HepG2 (cell line): ENCODE measurements at regions not wholly inside any gene's neighbourhood (a gene's known extent, or its start where the extent isn't known, plus 50 kb on each side); places are given as distances from the start of the nearest gene placed in this dataset.
A peak's percentile ranks its signal among the peaks of the same experiment; 100 is the strongest.

Experiments
- ATAC-seq: fragments of 200-7000 bp; cut with Tn5 transposase; 3 replicates; pipeline ENCODE4 v1.9.1; 2020; ENCODE audit warnings: mild to moderate bottlenecking, moderate library complexity
- BruUV-seq: library from RNA; stranded (reverse); fragments of 400-500 nt; replicated peaks from 2 replicates; lab custom pipeline; 2021; lab: Mats Ljungman, UMichigan
- CTCF ChIA-PET: fragments of 300-600 bp; formaldehyde crosslinking; extraction: SDS; loops from one replicate; lab custom pipeline; 2021; ENCODE audit warnings: low total read pairs, inconsistent platforms, low intra/inter-chr PET ratio; lab: Yijun Ruan, JAX
- POLR2A ChIA-PET: fragments of 350-600 bp; sonication (Branson Sonifier 250); formaldehyde crosslinking; loops from one replicate; lab custom pipeline; 2020; ENCODE audit warnings: antibody characterized with exemption, inconsistent platforms; lab: Yijun Ruan, JAX
- DNase-seq: peaks from one replicate; pipeline ENCODE4 v3.0.0-alpha.2; 2015; ENCODE audit warnings: low spot score
- FAIRE-seq: peaks from 3 replicates; lab custom pipeline; 2011; peaks lifted over from hg19 to GRCh38; lab: Jason Lieb, UNC
- H2AFZ ChIP-seq: one replicate; pipeline ENCODE4 v1.6.1; 2011; ENCODE audit warnings: low read length, inconsistent platforms
- H3K27ac ChIP-seq: fragments of 300-600 bp; 3 replicates; pipeline ENCODE4 v1.8.0; 2011; ENCODE audit warnings: mixed run types, mild to moderate bottlenecking, mixed read lengths, low read length, inconsistent platforms; ENCODE audit not compliant: insufficient read depth; ENCODE audit errors: extremely low read length
- H3K27me3 ChIP-seq, 2 experiments: fragments of 200-600 bp in 1 of 2; 2 replicates in 1 of 2; 3 replicates in 1 of 2; pipeline versions ENCODE4 v1.6.0 to v1.8.0; 2011; ENCODE audit warnings: low read length in 2 of 2, mild to moderate bottlenecking in 2 of 2, moderate library complexity in 2 of 2, inconsistent platforms in 1 of 2; ENCODE audit not compliant: insufficient read depth in 2 of 2, control insufficient read depth in 1 of 2
- H3K36me3 ChIP-seq, 2 experiments: fragments of 200-600 bp in 1 of 2; replicated peaks in 1 of 2; 2 replicates in 1 of 2; 3 replicates in 1 of 2; pipeline versions ENCODE4 v1.5.1 to v1.8.0; 2011; ENCODE audit warnings: low read length in 2 of 2, inconsistent platforms in 1 of 2; ENCODE audit not compliant: insufficient read depth in 2 of 2, control insufficient read depth in 1 of 2
- H3K4me1 ChIP-seq: 2 replicates; pipeline ENCODE4 v1.5.1; 2012; ENCODE audit warnings: low read length, inconsistent platforms; ENCODE audit not compliant: insufficient read depth
- H3K4me2 ChIP-seq: 2 replicates; pipeline ENCODE4 v1.6.0; 2011; ENCODE audit warnings: low read depth, low read length, inconsistent platforms
- H3K4me3 ChIP-seq, 3 experiments: fragments of 200-600 bp in 1 of 3; sonication (generic), shearing (Covaris generic) in 1 of 3; replicated peaks in 1 of 3; 2 replicates each; pipeline ENCODE4 v1.5.1; 2011 to 2016; ENCODE audit warnings: low read length in 3 of 3, inconsistent platforms in 2 of 3, low read depth in 2 of 3, mild to moderate bottlenecking in 2 of 3, control low read depth in 1 of 3, mixed read lengths in 1 of 3; ENCODE audit not compliant: insufficient read depth in 1 of 3
- H3K79me2 ChIP-seq: one replicate; pipeline ENCODE4 v1.6.1; 2011; ENCODE audit warnings: low read length, inconsistent platforms; ENCODE audit not compliant: insufficient read depth
- H3K9ac ChIP-seq: 2 replicates; pipeline ENCODE4 v1.6.0; 2011; ENCODE audit warnings: mild to moderate bottlenecking, low read depth, low read length, inconsistent platforms; ENCODE audit not compliant: insufficient read depth
- H3K9me3 ChIP-seq: 2 replicates; pipeline ENCODE4 v1.5.1; 2012; ENCODE audit warnings: mild to moderate bottlenecking, low read length
- H4K20me1 ChIP-seq: 2 replicates; pipeline ENCODE4 v1.6.0; 2011; ENCODE audit warnings: inconsistent platforms, mild to moderate bottlenecking, low read length, moderate library complexity; ENCODE audit not compliant: insufficient read depth
- ATF7 ChIP-seq, 2 experiments: fragments of 450-650 bp in 1 of 2; sonication (generic) in 1 of 2; formaldehyde crosslinking in 1 of 2; IDR thresholded peaks; 2 replicates each; pipeline versions ENCODE4 v1.4.0 to v1.6.1; 2016 to 2020; ENCODE audit warnings: antibody characterized with exemption in 1 of 2, mild to moderate bottlenecking in 1 of 2, missing genetic modification reagents in 1 of 2
- ESRRA ChIP-seq: sonication (generic); formaldehyde crosslinking; IDR thresholded peaks from 2 replicates; pipeline ENCODE4 v1.5.1; 2020; ENCODE audit warnings: mild to moderate bottlenecking, low read depth, missing genetic modification reagents
- GTF3A ChIP-seq: sonication (generic); formaldehyde crosslinking; conservative IDR thresholded peaks from 2 replicates; pipeline ENCODE4 v1.4.0; 2020; ENCODE audit warnings: mild to moderate bottlenecking, missing genetic modification reagents
- IKZF1 ChIP-seq: fragments of 450-650 bp; IDR thresholded peaks from 2 replicates; pipeline ENCODE4 v1.7.1; 2016
- ISL2 ChIP-seq: sonication (generic); formaldehyde crosslinking; IDR thresholded peaks from 2 replicates; pipeline ENCODE4 v1.5.0; 2020; ENCODE audit warnings: missing genetic modification reagents
- KLF9 ChIP-seq: IDR thresholded peaks from 2 replicates; pipeline ENCODE4 v1.6.1; 2016; ENCODE audit warnings: low read depth
- MAFF ChIP-seq: IDR thresholded peaks from 2 replicates; pipeline ENCODE4 v1.6.1; 2011; ENCODE audit warnings: low read depth, low read length, improper control_type of control experiment
- MAFK ChIP-seq, 2 experiments: IDR thresholded peaks in 1 of 2; conservative IDR thresholded peaks in 1 of 2; 2 replicates each; pipeline ENCODE4 v1.6.1; 2011; ENCODE audit warnings: improper control_type of control experiment in 2 of 2, low read length in 2 of 2
- PHF5A ChIP-seq: IDR thresholded peaks from one replicate; pipeline ENCODE4 v1.6.1; 2018; ENCODE audit warnings: low read depth, missing genetic modification reagents; ENCODE audit not compliant: unreplicated experiment
- SMAD1 ChIP-seq: sonication (generic); formaldehyde crosslinking; IDR thresholded peaks from 2 replicates; pipeline ENCODE4 v1.4.0; 2020; ENCODE audit warnings: missing genetic modification reagents, low read depth, mild to moderate bottlenecking, borderline replicate concordance
- TBX2 ChIP-seq: sonication (generic); formaldehyde crosslinking; IDR thresholded peaks from 2 replicates; pipeline ENCODE4 v1.5.0; 2020; ENCODE audit warnings: missing genetic modification reagents, mild to moderate bottlenecking, borderline replicate concordance
- ZC3H13 ChIP-seq: sonication (generic); formaldehyde crosslinking; IDR thresholded peaks from 2 replicates; pipeline ENCODE4 v1.8.1; 2023; ENCODE audit warnings: mild to moderate bottlenecking, missing genetic modification reagents, moderate library complexity
- ZNF138 ChIP-seq: sonication (generic); formaldehyde crosslinking; IDR thresholded peaks from 2 replicates; pipeline ENCODE4 v1.5.0; 2020; ENCODE audit warnings: mild to moderate bottlenecking, low read depth, missing genetic modification reagents
- ZNF382 ChIP-seq: sonication (generic); formaldehyde crosslinking; IDR thresholded peaks from 2 replicates; pipeline ENCODE4 v1.5.0; 2020; ENCODE audit warnings: missing genetic modification reagents, mild to moderate bottlenecking, borderline replicate concordance
- ZNF652 ChIP-seq: IDR thresholded peaks from 2 replicates; pipeline ENCODE4 v1.6.1; 2016; ENCODE audit warnings: low read depth, borderline replicate concordance
- ZNF724P ChIP-seq: sonication (generic); formaldehyde crosslinking; IDR thresholded peaks from 2 replicates; pipeline ENCODE4 v1.8.0; 2022; ENCODE audit warnings: missing genetic modification reagents, borderline replicate concordance
- ZNF737 ChIP-seq: sonication (generic); formaldehyde crosslinking; IDR thresholded peaks from 2 replicates; pipeline ENCODE4 v1.5.0; 2020; ENCODE audit warnings: missing genetic modification reagents, mild to moderate bottlenecking, borderline replicate concordance
- ZNF780A ChIP-seq: sonication (generic); formaldehyde crosslinking; IDR thresholded peaks from 2 replicates; pipeline ENCODE4 v1.8.0; 2022; ENCODE audit warnings: mild to moderate bottlenecking, missing genetic modification reagents, moderate library complexity
- WGBS: methylation state at CpG from one replicate; pipeline ENCODE4 v1.1.6; 2017; ENCODE audit warnings: low lambda C conversion rate; 5-methylcytosine and 5-hydroxymethylcytosine counted together
- in situ Hi-C: cut with HindIII; loops from 2 replicates; pipeline ENCODE4 v1.10.0; 2017; ENCODE audit warnings: low pct_unique_long_range_greater_than_20kb; ENCODE audit not compliant: extremely low pct_ligation_motif_present
- intact Hi-C: fragments of 100-400 bp; cut with micrococcal nuclease; formaldehyde crosslinking; loops from one replicate; pipeline ENCODE4 v1.10.0; 2022; ENCODE audit not compliant: unreplicated experiment

DNA sequence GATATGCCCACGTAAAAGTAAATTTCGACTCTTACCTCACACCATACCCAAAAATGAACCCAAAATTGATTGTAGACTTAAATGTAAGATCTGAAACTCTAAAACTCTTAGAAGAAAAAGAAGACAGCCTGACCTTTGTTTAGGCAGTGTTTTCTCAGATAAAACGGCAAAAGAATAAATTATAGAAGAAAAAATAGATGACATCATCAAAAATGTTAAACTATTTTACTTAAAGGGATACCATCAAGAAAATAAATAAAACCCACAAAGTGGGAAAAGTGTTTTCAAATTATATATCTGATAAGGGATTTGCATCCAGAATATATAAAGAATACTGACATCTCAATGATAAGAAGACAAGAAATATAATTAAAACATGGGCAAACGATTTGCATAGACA is 862.7 kb downstream of the DTWD2 start:
- Histone ChIP-seq H3K79me2 (no peaks in the 10 kb centered on the region), H3K9me3 (no peaks in the 10 kb centered on the region), H3K4me3 (no peak overlapping the region), H3K4me1 (no peaks in the 10 kb centered on the region)
- ATAC-seq, result no peak
- in situ Hi-C loops, result no loop called here
- CTCF ChIA-PET, result no interaction called here
- no peak for TF ChIP-seq ZNF652 (CRISPR knock-in tag)
- no peak for TF ChIP-seq TBX2 (CRISPR knock-in tag)
- peak; percentile 74 for TF ChIP-seq MAFF
- TF ChIP-seq MAFK (conservative IDR thresholded peaks at IDR 0.05 in 1 of 2, IDR thresholded peaks at IDR 0.05 in 1 of 2; ENCODE audit: low read length in 2 of 2), result peak; percentile 72 to 86
- peak; percentile 88 for TF ChIP-seq ATF7 (IDR thresholded peaks at IDR 0.05)
- no peak for TF ChIP-seq ATF7 (CRISPR knock-in tag; IDR thresholded peaks at IDR 0.05)
- TF ChIP-seq ZNF382 (CRISPR knock-in tag), result no peak
- TF ChIP-seq, all 625 proteins: peak for 3
- Histone ChIP-seq H4K20me1 (no peaks in the 10 kb centered on the region), H3K9ac (no peak overlapping the region), H2AFZ (no peak overlapping the region), H3K36me3 (no peaks in the 10 kb centered on the region), H3K27ac (no peak overlapping the region), H3K27me3 (no peaks in the 10 kb centered on the region), H3K4me2 (no peak overlapping the region)
- no TSS peak for BruUV-seq
- whole genome bisulfite sequencing, result 1% methylated on average over 4 of the region's 4 CpGs
- intact Hi-C loops, result no loop called here
- POLR2A ChIA-PET, result no interaction called here
- no peak for DNase-seq
- FAIRE-seq, result no peak

DNA sequence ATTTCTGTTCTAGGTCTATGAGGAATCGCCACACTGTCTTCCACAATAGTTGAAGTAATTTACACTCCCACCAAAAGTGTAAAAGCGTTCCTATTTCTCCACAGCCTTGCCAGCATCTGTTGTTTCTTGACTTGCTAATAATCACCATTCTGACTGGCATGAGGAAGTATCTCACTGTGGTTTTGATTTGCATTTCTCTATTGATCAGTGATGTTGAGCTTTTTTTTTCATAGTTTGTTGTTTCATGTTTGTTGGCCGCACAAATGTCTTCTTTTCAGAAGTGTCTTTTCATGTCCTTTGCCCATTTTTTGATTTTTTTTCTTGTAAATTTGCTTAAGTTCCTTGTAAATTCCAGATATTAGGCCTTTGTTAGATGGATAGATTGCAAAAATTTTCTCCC is 867.1 kb downstream of the DTWD2 start:
- in situ Hi-C loops (no loop called here), intact Hi-C loops (no loop called here)
- Histone ChIP-seq H3K9ac (no peak overlapping the region), H3K9me3 (no peaks in the 10 kb centered on the region), H2AFZ (no peak overlapping the region), H3K27me3 (no peaks in the 10 kb centered on the region), H3K79me2 (no peaks in the 10 kb centered on the region), H3K36me3 (no peaks in the 10 kb centered on the region), H3K4me1 (no peaks in the 10 kb centered on the region), H3K27ac (no peak overlapping the region), H3K4me3 (no peak overlapping the region), H3K4me2 (no peak overlapping the region), H4K20me1 (no peaks in the 10 kb centered on the region)
- FAIRE-seq, result no peak
- TF ChIP-seq ISL2 (CRISPR knock-in tag) (no peak), ZC3H13 (CRISPR knock-in tag) (no peak), KLF9 (CRISPR knock-in tag) (no peak), PHF5A (no peak), IKZF1 (no peak), ZNF737 (no peak), ZNF780A (CRISPR knock-in tag) (no peak), ESRRA (no peak), ZNF138 (CRISPR knock-in tag) (no peak), GTF3A (CRISPR knock-in tag) (no peak), ZNF724P (no peak), SMAD1 (CRISPR knock-in tag) (no peak)
- no peak for ATAC-seq
- no peak for DNase-seq
- no TSS peak for BruUV-seq
- CTCF ChIA-PET, result no interaction called here
- POLR2A ChIA-PET, result no interaction called here
- 0% methylated on average over 3 of the region's 3 CpGs for WGBS
